HCEC 1CT (cell line): ENCODE measurements at regions not wholly inside any gene's neighbourhood (a gene's known extent, or its start where the extent isn't known, plus 50 kb on each side); places are given as distances from the start of the nearest gene placed in this dataset.

Source experiments
- DNase-seq: peaks from one replicate; pipeline ENCODE4 v3.0.0-alpha.2; 2017

GRCh38 chr5:74250304-74251102, 390.0 kb downstream of the ENC1 start:
- DNase-seq, result no peak

- no peak for DNase-seq
Measured at GRCh38 chr5:74248576-74248975, 392.0 kb downstream of the ENC1 start.

GRCh38 chr5:74244406-74244805, 396.1 kb downstream of the ENC1 start:
- DNase-seq, result no peak

GRCh38 chr5:74243634-74244033, 396.9 kb downstream of the ENC1 start:
- DNase-seq, result peak; percentile 27

GRCh38 chr5:74242516-74242915, 398.0 kb downstream of the ENC1 start:
- DNase-seq, result no peak

GRCh38 chr5:74241751-74242140, 398.8 kb downstream of the ENC1 start:
- peak; percentile 43 for DNase-seq

- DNase-seq, result no peak
Measured at GRCh38 chr5:74240783-74241750, 399.5 kb downstream of the ENC1 start.

GRCh38 chr5:74239261-74239660, 401.3 kb downstream of the ENC1 start:
- DNase-seq, result no peak

- DNase-seq, result no peak
Measured at GRCh38 chr5:74237571-74238145, 402.9 kb downstream of the ENC1 start.

- DNase-seq, result no peak
Measured at GRCh38 chr5:74235552-74235951, 405.0 kb downstream of the ENC1 start.

GRCh38 chr5:74233571-74233970, 407.0 kb downstream of the ENC1 start:
- DNase-seq, result peak; percentile 85

GRCh38 chr5:74233091-74233490, 407.4 kb downstream of the ENC1 start:
- DNase-seq, result no peak

GRCh38 chr5:74232276-74232675, 408.3 kb downstream of the ENC1 start:
- DNase-seq, result peak; percentile 76

GRCh38 chr5:74231697-74232096, 408.8 kb downstream of the ENC1 start:
- DNase-seq, result no peak

- no peak for DNase-seq
Measured at GRCh38 chr5:74226716-74227485, 413.6 kb downstream of the ENC1 start.

GRCh38 chr5:74225587-74225986, 414.9 kb downstream of the ENC1 start:
- DNase-seq, result no peak

- no peak for DNase-seq
Measured at GRCh38 chr5:74224331-74224730, 416.2 kb downstream of the ENC1 start.

- DNase-seq, result no peak
Measured at GRCh38 chr5:74222806-74223205, 417.7 kb downstream of the ENC1 start.

- DNase-seq, result no peak
Measured at GRCh38 chr5:74221413-74221812, 419.1 kb downstream of the ENC1 start.

- DNase-seq, result no peak
Measured at GRCh38 chr5:74216012-74216411, 424.5 kb downstream of the ENC1 start.

- DNase-seq, result peak; percentile 35
Measured at GRCh38 chr5:74212336-74212735, 428.2 kb downstream of the ENC1 start.

GRCh38 chr5:74209571-74209970, 431.0 kb downstream of the ENC1 start:
- DNase-seq, result no peak
